AG09309 (cell line): ENCODE measurements at regions not wholly inside any gene's neighbourhood (a gene's known extent, or its start where the extent isn't known, plus 50 kb on each side); places are given as distances from the start of the nearest gene placed in this dataset.

Source experiments
- DNase-seq: peaks from one replicate; pipeline ENCODE4 v3.0.0-alpha.2; 2010; ENCODE audit warnings: low read depth
- H3K4me3 ChIP-seq: 2 replicates; pipeline ENCODE4 v1.5.1; 2011; ENCODE audit warnings: mild to moderate bottlenecking, low read depth, low read length, moderate library complexity; ENCODE audit not compliant: control insufficient read depth
- TF ChIP-seq, protein P1 (sequence below): IDR thresholded peaks from 2 replicates; pipeline ENCODE4 v1.5.1; 2011; ENCODE audit warnings: mild to moderate bottlenecking, low read depth, low read length, inconsistent platforms; ENCODE audit not compliant: insufficient read depth, control insufficient read depth; ENCODE audit errors: missing control alignments

DNA sequence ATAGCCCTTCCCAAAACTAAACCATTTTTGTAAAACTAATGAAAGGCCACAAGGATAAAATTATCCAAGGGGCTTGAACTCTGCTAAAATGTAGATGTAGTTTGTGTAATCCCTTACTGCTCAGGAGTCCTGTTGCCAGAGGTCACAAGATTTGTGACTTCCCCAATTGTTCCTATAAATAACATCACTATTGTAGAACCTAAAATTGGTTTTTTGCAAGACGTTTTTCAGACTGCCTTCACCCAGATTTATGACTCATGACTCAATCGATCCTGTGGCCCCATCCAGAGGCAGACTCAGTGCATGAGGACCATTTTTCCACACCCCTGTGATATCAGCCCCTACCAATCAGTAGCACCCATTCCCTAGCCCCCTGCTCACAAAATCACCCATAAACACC, 61.5 kb upstream of the RASSF8 start:
- TF ChIP-seq, protein P1, sequence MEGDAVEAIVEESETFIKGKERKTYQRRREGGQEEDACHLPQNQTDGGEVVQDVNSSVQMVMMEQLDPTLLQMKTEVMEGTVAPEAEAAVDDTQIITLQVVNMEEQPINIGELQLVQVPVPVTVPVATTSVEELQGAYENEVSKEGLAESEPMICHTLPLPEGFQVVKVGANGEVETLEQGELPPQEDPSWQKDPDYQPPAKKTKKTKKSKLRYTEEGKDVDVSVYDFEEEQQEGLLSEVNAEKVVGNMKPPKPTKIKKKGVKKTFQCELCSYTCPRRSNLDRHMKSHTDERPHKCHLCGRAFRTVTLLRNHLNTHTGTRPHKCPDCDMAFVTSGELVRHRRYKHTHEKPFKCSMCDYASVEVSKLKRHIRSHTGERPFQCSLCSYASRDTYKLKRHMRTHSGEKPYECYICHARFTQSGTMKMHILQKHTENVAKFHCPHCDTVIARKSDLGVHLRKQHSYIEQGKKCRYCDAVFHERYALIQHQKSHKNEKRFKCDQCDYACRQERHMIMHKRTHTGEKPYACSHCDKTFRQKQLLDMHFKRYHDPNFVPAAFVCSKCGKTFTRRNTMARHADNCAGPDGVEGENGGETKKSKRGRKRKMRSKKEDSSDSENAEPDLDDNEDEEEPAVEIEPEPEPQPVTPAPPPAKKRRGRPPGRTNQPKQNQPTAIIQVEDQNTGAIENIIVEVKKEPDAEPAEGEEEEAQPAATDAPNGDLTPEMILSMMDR: no peak
- DNase-seq: no peak

GRCh38 chr12:25903603-25904245, 54.8 kb upstream of the RASSF8 start:
- TF ChIP-seq, protein P1: no peak
- no peak overlapping the region for H3K4me3 ChIP-seq
- DNase-seq: no peak

More for the DNA sequence above, 61.5 kb upstream of the RASSF8 start:
- no peak overlapping the region for H3K4me3 ChIP-seq

- no peak overlapping the region for H3K4me3 ChIP-seq
- TF ChIP-seq, protein P1: no peak
- no peak for DNase-seq
These were observed 54.0 kb upstream of the RASSF8 start for GRCh38 chr12:25904442-25904841.

DNA sequence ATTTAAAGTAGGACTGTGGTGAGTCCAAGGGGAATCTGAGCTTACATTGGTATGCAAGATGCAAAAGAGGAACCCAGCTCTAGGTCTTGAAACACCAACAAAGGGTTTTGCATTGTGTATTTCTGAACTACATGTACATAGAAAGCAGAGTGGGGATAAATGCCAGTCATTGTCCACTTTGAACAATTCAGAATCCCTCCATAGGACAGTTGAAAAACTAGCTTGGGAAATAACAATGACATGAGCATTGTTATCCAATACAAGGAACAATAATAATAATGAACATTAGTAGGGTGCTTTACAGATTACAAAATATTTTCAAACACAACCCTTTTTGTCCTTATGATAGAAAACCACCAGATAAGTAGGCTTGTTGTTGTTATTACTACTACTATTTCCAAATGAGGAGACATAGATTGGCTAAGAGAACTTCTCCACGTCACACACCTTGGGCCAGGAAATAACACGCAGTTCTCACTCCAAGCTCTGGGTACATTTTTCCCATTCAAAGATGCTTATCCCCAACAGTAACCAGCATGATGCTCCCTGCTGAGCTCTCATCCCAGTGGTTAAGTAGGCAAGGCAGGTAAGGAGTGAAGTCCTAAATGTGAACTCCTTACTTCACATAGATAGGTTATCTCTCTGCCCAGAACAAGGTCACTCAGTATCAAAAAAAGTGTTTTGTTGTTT, 51.7 kb upstream of the RASSF8 start:
- no peak for DNase-seq
- TF ChIP-seq, protein P1: no peak
- no peak overlapping the region for H3K4me3 ChIP-seq
